Pons (tissue), 1 donor: ENCODE measurements at regions not wholly inside any gene's neighbourhood (a gene's known extent, or its start where the extent isn't known, plus 50 kb on each side); places are given as distances from the start of the nearest gene placed in this dataset.

Source experiments
- DNase-seq: peaks from one replicate; pipeline ENCODE4 v3.0.0-alpha.2; 2016; ENCODE audit warnings: low spot score

- DNase-seq: no peak
These were observed 467.9 kb upstream of the DAB2 start for GRCh38 chr5:39892708-39893107.

GRCh38 chr5:39891376-39891775 lies 466.6 kb upstream of the DAB2 start:
- DNase-seq: no peak

GRCh38 chr5:39880985-39881384 lies 456.2 kb upstream of the DAB2 start:
- DNase-seq: no peak

- DNase-seq: no peak
These were observed 452.7 kb upstream of the DAB2 start for GRCh38 chr5:39877479-39877878.

DNA sequence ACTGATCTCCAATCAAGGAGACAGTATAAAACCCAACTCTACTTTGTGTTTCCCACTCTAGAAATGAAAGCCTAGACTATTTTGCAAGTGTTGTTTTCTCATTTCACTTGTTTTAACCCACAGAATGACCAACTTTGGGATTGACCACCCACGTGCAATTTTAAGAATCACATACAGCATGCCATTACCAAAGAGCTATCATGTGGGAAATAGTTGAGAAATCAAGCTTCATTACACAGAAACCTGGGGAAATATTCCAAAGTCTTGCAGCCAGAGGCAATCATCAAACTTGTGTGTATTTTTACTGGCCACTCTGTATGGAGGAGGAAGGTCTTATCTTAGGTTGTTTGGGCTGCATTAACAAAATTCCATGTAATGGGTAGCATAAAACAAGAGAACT lies 451.4 kb upstream of the DAB2 start:
- no peak for DNase-seq

DNA sequence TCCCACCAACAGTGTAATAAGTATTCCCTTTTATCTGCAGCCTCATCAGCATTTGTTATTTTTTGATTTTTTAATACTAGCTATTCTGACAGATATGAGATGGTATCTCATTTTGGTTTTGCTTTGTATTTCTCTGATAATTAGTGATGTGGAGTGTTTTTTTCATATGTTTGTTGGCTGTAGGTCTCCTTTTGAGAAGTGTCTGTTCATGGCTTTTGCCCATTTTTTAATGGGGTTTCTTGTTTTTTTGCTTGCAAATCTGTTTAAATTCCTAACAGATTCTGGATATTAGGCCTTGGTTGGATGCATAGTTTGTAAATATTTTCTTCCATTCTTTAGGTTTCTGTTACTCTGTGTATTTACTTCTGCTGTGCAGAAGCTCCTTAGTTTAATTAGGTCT lies 445.4 kb upstream of the DAB2 start:
- no peak for DNase-seq

DNA sequence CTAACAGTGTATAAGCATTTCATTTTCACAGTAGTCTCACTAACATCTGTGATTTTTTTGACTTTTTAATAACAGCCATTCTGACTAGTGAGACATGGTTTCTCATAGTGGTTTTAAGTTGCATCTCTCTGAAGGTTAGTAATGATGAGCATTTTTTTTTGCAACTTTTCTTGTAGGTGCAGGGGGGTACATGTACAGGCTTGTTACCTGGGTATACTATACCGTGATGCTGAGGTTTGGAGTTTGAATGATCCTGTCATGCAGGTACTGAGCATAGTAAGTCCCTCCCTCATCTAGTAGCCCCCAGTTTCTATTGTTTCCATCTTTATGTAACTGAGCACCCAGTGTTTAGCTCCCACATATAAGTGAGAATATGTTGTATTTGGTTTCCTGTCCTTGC lies 444.6 kb upstream of the DAB2 start:
- no peak for DNase-seq

GRCh38 chr5:39867923-39868322 lies 443.1 kb upstream of the DAB2 start:
- DNase-seq: no peak

DNA sequence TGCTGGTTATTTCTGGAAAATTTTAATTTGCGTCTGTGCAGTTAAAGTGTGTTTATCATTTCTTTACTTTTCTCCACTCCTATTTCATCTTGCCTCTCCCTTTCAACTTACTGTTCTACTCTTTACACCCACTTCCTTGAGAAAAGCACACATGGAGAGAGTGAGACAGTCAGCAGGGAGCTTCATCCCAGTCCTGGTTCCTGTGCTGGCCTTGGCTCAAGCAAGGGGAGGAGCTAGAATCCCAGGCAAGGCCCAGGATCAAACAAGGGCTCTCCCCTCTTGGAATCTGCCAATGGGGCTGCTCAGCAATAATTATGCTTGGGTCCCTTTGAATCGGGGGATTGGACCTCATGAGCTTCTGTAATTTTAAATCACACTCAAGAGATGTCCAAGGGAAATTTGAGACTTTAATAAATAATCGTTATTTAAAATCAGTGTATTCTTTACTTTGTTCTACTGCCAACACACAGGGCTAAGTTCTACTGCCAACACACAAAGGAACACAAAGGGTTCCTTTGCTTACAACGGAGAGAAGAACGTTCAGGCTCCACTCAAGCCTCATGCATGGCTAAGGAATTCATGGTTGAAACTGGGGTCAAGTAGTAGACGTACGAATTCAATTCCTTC lies 439.3 kb upstream of the DAB2 start:
- DNase-seq: no peak

DNA sequence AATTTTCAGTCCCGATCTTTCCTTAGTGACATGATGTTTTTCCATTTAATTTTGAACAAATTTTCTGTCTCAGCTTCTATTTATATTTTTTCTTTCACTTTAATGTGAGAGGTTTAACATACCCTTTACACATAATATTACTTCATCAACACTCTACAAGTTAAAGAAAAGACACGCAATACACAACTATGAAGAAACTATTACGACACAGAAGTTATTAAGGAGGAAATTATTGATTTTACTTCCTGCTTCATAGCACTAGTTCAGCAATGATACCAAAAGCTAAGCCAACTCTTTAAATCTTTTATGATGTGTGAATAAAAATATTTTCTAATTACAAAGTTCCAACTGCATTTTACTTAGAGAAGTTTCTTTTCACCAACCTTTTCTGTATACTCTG lies 432.3 kb upstream of the DAB2 start:
- no peak for DNase-seq

DNA sequence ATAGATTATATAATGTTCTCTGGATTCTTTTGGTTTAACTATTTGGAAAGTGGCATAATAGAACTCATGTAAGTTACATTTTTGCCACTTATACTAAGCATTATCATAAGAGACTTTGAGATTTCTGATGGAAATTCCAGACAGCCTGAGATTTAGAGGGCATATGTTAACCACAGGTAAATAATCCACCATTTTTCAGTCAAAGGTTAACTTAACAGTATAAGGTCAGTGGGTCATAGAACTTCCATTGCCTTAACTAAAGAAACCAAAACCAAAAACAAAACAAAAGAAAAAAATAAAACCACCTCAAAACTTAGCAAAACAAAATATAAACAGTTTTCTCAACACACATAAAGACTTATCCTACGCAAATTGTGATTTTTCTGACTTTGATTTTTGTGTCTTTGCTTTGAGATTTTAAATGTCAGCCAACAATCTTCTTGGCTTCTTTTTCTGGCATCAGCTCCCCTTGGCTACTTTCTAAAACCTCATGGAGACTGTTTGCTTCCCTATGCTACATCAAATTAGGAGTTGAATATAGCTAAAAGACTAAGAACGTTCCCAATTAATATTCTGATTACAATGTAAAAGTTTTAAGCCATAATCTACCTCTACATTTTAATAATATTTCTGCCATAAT lies 430.1 kb upstream of the DAB2 start:
- DNase-seq: no peak

GRCh38 chr5:39850291-39850690 lies 425.5 kb upstream of the DAB2 start:
- DNase-seq: no peak

- no peak for DNase-seq
These were observed 421.4 kb upstream of the DAB2 start for GRCh38 chr5:39846144-39846543.

DNA sequence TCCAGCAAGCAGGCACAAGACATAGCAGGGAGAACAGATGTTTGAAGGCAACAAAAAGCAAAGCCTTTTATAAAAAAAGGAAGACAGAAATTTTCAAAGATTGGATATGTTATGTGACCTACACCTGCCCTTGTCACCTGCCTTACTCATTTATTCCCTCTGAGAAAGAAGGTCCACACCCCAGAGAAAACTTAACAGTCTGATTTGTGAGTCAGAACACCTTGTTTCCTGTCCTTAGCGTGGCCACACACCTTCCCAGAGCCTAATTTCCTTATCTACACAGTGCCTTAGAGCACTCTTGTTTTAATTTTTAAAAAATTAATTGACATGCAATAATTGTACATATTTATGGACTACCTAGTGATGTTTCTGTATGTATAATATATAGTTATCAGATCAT lies 419.0 kb upstream of the DAB2 start:
- DNase-seq: no peak

- DNase-seq: no peak
These were observed 410.6 kb upstream of the DAB2 start for GRCh38 chr5:39835371-39835770.

DNA sequence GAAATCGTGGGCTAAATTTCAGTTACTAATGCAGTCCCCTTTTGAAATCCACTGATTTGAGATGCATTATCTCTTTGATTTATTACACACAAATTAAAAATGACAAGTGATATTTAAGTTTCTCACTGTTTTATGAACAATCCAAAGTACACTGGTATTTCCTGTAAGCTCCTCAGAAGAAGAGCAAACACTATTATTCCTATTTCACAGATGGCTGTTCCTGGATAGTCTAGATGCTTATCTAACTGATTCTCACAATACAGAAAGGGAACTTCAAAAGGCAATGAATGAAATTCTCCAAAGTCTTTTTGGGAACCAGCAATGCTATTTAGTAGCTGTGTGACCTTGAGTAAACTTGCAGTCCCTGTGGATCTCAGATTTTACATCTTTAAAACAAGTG lies 404.7 kb upstream of the DAB2 start:
- DNase-seq: no peak

DNA sequence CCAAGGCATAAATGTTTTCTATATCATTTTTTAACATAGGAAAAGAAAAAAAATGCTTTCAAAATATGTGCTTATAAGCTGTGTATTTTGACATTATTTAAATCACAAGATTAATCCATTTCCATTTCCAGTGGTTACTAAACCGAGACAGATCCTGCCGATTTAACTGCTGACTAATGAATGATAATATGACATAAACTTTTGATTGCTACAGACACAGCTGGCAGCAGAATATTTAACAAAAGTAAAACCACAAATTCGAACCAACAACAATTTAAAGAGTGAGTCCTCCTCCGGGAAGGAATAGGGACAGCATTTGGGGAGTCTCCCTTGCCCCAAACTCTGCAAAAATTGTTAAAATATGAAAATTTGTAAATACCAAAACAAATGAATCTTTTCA lies 401.3 kb upstream of the DAB2 start:
- no peak for DNase-seq

DNA sequence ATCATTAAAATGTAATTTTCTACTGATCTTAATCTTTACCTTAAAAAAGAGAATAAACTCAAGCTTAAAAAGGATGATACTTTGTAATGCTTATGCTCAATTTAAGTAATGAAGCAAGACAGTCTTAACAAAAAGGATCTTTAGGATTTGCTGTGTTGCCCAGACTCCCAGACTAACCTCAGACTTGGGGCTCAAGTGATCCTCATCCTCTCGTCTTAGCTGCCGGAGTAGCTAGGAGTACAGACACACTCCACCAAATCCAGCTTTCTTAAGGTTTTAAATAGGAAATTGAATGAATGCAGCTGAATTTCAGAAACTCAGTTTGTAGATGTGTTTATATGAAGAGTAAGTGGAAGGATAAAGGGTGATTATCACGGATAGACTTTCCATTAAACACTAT lies 400.5 kb upstream of the DAB2 start:
- no peak for DNase-seq

GRCh38 chr5:39822020-39822419 lies 397.2 kb upstream of the DAB2 start:
- no peak for DNase-seq

GRCh38 chr5:39816866-39817265 lies 392.1 kb upstream of the DAB2 start:
- no peak for DNase-seq

DNA sequence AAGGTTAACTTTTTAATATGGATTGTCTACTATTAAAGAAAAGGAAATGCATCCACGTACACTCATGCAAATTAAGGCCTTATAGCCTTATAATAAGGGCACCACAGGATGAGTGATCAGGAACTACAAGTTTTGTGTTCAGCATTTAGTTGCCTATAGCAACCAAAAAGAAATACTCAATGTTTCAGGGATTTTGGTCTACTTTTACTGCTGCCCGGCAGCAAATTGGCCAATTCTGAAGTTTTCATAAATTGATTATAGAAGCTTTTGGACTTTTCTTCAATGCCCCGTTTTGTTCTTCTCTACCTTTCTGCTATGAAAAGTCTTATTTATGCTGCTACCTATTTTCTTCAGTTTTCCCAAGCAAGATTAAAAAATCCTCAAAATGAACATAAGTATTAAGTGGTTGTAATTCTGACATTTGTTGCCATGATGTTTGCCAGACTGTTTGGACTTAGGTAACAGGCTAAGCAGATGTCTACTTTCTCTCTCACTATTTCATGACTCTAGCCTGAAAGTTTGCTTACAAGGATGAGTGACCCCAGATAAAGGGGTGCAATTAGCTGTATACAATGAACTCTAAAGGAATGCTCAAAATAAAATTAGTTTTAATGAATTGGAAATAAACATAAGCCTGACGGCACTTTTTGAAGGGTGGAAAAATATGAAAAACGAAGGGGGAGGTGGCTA lies 391.5 kb upstream of the DAB2 start:
- no peak for DNase-seq

DNA sequence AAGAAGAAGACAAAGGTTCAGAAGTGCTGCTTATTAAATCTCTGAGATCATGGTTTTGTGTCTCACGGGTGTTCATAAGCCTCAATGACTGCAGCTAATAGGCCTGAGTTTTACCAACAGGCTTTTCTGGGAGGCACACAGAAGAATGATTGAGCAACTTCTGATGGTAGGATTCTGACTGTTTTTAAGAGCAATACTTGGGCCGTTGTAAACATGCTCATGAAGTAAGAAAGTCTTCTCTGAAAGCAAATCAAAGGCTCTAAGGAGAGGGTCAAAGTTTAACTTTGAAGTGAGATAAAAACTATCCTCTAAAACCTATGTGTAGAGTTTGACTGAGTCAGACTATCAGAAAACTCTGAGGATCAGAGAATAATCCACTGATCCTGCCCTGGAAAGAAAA lies 390.9 kb upstream of the DAB2 start:
- DNase-seq: no peak

DNA sequence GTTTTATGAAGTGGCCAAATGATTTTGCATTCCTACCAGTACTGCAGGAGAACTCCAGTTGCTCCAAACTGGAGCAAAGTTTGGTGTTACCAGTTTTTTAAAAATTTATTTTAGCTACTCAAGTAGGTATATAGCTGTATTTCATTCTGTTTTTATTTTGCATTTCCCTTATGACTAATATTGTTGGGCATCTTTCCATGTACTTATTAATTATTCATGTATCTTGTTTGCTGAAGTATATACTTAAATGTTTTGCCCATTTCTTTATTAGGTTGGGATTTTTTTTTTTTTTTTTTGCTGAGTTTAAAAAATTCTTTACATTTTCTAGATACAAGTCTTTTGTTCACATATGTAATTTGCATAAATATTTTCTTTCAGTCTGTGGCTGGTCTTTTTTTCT lies 386.6 kb upstream of the DAB2 start:
- DNase-seq: no peak

DNA sequence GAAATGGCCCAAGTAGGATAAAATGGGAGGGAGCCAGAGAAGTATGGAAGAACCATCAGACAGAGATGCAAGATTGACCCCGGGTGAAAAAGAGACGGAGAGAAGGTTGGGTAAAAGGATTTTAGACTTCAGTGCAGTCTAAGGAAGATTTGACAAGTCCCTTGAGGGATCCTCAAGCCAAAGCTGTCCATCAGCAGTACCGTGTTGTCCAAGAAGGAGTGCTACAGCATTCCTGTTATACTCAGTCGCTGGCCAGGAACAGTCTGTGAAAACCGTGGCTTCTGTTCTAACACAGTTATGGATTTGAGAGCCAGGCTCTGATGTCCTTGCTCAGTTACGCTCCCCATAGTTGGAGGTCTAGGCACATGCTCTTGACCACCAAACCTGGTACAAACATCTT lies 383.9 kb upstream of the DAB2 start:
- DNase-seq: no peak
